HepG2 (cell line): ENCODE measurements at regions not wholly inside any gene's neighbourhood (a gene's known extent, or its start where the extent isn't known, plus 50 kb on each side); places are given as distances from the start of the nearest gene placed in this dataset.

Experiments used
- ARNT ChIP-seq: fragments of 450-650 bp; IDR thresholded peaks from 2 replicates; pipeline ENCODE4 v1.6.1; 2017
- ATF4 ChIP-seq, 2 experiments: fragments of 450-650 bp in 1 of 2; sonication (generic) in 1 of 2; formaldehyde crosslinking; IDR thresholded peaks; 2 replicates each; pipeline versions ENCODE4 v1.5.0 to v1.8.0; 2020 to 2022; ENCODE audit warnings: mild to moderate bottlenecking in 1 of 2, missing genetic modification reagents in 1 of 2
- FOXO4 ChIP-seq: sonication (generic); formaldehyde crosslinking; conservative IDR thresholded peaks from 2 replicates; pipeline ENCODE4 v1.8.1; 2023; ENCODE audit warnings: missing genetic modification reagents
- HOXA5 ChIP-seq: sonication (generic); formaldehyde crosslinking; IDR thresholded peaks from 2 replicates; pipeline ENCODE4 v1.4.0; 2020; ENCODE audit warnings: missing genetic modification reagents
- IRF9 ChIP-seq: sonication (generic); formaldehyde crosslinking; IDR thresholded peaks from 2 replicates; pipeline ENCODE4 v1.8.0; 2022; ENCODE audit warnings: missing genetic modification reagents, mild to moderate bottlenecking, borderline replicate concordance
- PHF5A ChIP-seq: IDR thresholded peaks from one replicate; pipeline ENCODE4 v1.6.1; 2018; ENCODE audit warnings: low read depth, missing genetic modification reagents; ENCODE audit not compliant: unreplicated experiment
- PRDM10 ChIP-seq: sonication (generic); formaldehyde crosslinking; IDR thresholded peaks from 2 replicates; pipeline ENCODE4 v1.4.0; 2020; ENCODE audit warnings: low read depth, missing genetic modification reagents
- RARA ChIP-seq: IDR thresholded peaks from 2 replicates; pipeline ENCODE4 v1.6.1; 2016; ENCODE audit warnings: missing genetic modification reagents, missing compliant biosample characterization
- SRY ChIP-seq: sonication (generic); formaldehyde crosslinking; IDR thresholded peaks from 2 replicates; pipeline ENCODE4 v1.8.0; 2022; ENCODE audit warnings: mild to moderate bottlenecking, missing genetic modification reagents
- ZBTB49 ChIP-seq: sonication (generic); formaldehyde crosslinking; IDR thresholded peaks from 2 replicates; pipeline ENCODE4 v1.4.0; 2020; ENCODE audit warnings: missing genetic modification reagents, borderline replicate concordance
- ZFP1 ChIP-seq: IDR thresholded peaks from 2 replicates; pipeline ENCODE4 v1.6.1; 2016
- ZNF281 ChIP-seq: sonication (generic); formaldehyde crosslinking; IDR thresholded peaks from 2 replicates; pipeline ENCODE4 v1.4.0; 2020; ENCODE audit warnings: missing genetic modification reagents, borderline replicate concordance
- ZNF3 ChIP-seq: IDR thresholded peaks from 2 replicates; pipeline ENCODE4 v1.7.0; 2017; ENCODE audit warnings: inconsistent platforms
- ZNF564 ChIP-seq: sonication (generic); formaldehyde crosslinking; IDR thresholded peaks from 2 replicates; pipeline ENCODE4 v1.8.1; 2023; ENCODE audit warnings: mild to moderate bottlenecking, missing genetic modification reagents
- ZNF720 ChIP-seq: sonication (generic); formaldehyde crosslinking; IDR thresholded peaks from 2 replicates; pipeline ENCODE4 v1.4.0; 2020; ENCODE audit warnings: missing genetic modification reagents
- ZNF749 ChIP-seq: sonication (generic); formaldehyde crosslinking; IDR thresholded peaks from 2 replicates; pipeline ENCODE4 v1.8.0; 2022; ENCODE audit warnings: mild to moderate bottlenecking, missing genetic modification reagents, moderate library complexity, borderline replicate concordance

- TF ChIP-seq PHF5A, result peak; percentile 75
- peak; percentile 66 for TF ChIP-seq ZNF3
- TF ChIP-seq HOXA5, result peak; percentile 54; the same call in 1 of the 2 replicates
- TF ChIP-seq ARNT, result no peak
- no peak for TF ChIP-seq SRY
- peak; percentile 48; the same call in 1 of the 2 replicates for TF ChIP-seq ZFP1 (CRISPR knock-in tag)
- peak; percentile 70; the same call in 1 of the 2 replicates for TF ChIP-seq ZNF281 (CRISPR knock-in tag)
- TF ChIP-seq IRF9 (CRISPR knock-in tag), result no peak
- TF ChIP-seq ATF4 (CRISPR knock-in tag; IDR thresholded peaks at IDR 0.05), result peak in 1 of 2 experiments; percentile 84; a peak in 2 of 4 replicates
- TF ChIP-seq ZBTB49, result no peak
- TF ChIP-seq FOXO4, result no peak
- no peak for TF ChIP-seq ZNF564 (CRISPR knock-in tag)
- no peak for TF ChIP-seq ZNF720 (CRISPR knock-in tag)
- TF ChIP-seq ZNF749 (CRISPR knock-in tag), result no peak
- peak; percentile 83; the same call in 1 of the 2 replicates for TF ChIP-seq PRDM10
- TF ChIP-seq RARA, result peak; percentile 94
These were observed 83.3 kb downstream of the SPRY1 start (continued) for GRCh38 chr4:123479944-123480343.
